Left cardiac atrium (tissue), 4 donors: ENCODE measurements at regions not wholly inside any gene's neighbourhood (a gene's known extent, or its start where the extent isn't known, plus 50 kb on each side); places are given as distances from the start of the nearest gene placed in this dataset.
A peak's percentile ranks its signal among the peaks of the same experiment; 100 is the strongest.

ENCODE experiments used
- ATAC-seq, 2 donors: fragments of 200-7000 bp; cut with Tn5 transposase; one replicate each; pipeline ENCODE4 v1.9.1; 2020; ENCODE audit warnings: mild to moderate bottlenecking in 2 of 2, moderate library complexity in 2 of 2
- DNase-seq: peaks from one replicate; pipeline ENCODE4 v3.0.0-alpha.2; 2020
- intact Hi-C, 2 donors: fragments of 100-400 bp; cut with DNase I; formaldehyde crosslinking; loops; one replicate each; pipeline versions ENCODE4 v1.14.1 to v1.15.1; 2022 to 2023
- donor health status: DM: no; HTN: yes; CAD: no.
- donor health status: DM: no; HTN: yes; CAD: no; lungs with severe emphysema.
- donor health status: DM: yes; HTN: yes; CAD: no.
- donor health status: Dilated cardiomyopathy.

GRCh38 chr11:119880873-119881272 lies 151.9 kb upstream of the NECTIN1 start:
- intact Hi-C loops, result no loop called here
- ATAC-seq, result no peak

DNA sequence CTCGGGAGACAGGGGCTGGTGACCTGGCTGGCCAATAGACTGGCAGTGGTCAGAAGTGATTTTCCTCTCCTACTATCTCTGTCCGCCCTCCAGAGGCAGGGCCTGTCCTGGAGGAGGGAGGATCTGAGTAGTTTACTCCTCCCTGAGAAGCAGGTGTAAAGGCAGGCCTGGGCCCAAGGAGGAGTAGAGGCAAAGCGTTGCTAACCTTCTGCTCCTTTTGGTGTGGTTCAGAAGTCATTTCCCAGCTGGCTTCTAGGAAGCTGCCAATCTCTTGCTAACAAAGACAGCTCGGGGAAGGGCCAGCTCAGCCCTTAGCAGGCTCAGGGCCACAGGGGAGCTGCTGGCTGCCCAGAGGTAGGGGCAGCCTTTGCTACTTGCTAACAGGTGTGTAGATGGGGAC lies 151.1 kb upstream of the NECTIN1 start:
- intact Hi-C loops, result no loop called here
- DNase-seq, result no peak
- no peak for ATAC-seq

More at GRCh38 chr11:119880873-119881272, 151.9 kb upstream of the NECTIN1 start:
- no peak for DNase-seq

GRCh38 chr11:119878990-119879389 lies 150.0 kb upstream of the NECTIN1 start:
- intact Hi-C loops, result no loop called here
- no peak for ATAC-seq
- no peak for DNase-seq

DNA sequence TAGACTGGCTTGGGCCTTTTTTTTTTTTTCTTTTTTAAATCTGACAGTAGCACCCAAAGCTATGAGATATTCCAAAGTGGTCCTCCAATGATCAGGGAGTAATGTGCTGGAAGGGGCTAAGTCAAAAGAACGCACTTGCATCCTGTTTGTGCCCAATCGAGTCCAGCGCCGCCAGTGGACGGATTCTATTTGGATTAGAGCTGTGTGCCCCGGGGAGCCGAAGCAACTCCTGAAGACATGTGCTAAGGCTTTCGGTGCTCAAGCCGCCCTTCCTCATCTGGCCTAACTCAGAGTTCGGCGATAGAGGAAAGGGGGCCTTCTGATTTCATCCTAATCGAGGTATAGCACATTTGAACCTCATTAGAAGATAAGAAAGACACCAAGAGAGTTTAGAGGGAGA lies 147.8 kb upstream of the NECTIN1 start:
- ATAC-seq, result no peak
- DNase-seq, result no peak
- intact Hi-C loops, result no loop called here

DNA sequence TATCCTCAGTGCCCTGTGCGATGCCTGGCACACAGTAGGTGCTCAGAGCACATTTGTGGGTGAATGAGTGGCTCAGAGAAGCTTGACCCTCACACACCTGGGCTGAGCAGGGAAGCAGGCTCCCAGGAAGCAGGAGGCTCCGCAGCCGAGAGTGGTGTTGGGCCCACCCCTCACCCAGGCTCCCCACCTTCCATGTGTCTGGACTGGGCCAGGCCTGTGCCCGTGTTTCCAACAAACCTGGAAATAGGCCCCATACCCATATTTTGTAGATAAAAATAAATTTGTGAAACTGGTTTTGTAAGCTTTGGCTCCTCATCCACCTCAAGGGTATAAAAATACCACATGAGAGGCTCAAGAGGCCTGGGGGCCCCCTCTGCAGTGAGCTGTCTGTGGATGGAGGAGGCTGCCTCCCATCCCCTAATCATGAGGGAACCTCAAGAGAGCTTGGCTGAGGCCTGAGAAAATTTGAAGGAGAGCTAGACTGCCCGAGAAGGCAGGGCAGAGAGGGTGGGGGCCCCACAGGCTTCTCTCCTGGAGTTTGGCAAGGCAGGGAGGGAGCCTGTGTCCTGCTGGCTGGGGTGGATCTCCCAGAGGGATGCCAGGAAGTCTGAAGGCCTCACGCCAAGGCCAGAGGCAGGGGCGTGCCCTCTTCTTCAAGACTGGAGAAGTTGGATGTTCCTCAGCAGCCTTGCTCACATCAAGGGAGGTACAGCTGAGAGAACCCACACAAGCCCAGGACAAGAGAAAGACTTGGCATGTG lies 147.0 kb upstream of the NECTIN1 start:
- intact Hi-C loops, result no loop called here
- ATAC-seq, result no peak
- no peak for DNase-seq

- intact Hi-C loops, result no loop called here
- DNase-seq (no peak), ATAC-seq (no peak)
Observed at GRCh38 chr11:119874660-119875238, 145.7 kb upstream of the NECTIN1 start.

DNA sequence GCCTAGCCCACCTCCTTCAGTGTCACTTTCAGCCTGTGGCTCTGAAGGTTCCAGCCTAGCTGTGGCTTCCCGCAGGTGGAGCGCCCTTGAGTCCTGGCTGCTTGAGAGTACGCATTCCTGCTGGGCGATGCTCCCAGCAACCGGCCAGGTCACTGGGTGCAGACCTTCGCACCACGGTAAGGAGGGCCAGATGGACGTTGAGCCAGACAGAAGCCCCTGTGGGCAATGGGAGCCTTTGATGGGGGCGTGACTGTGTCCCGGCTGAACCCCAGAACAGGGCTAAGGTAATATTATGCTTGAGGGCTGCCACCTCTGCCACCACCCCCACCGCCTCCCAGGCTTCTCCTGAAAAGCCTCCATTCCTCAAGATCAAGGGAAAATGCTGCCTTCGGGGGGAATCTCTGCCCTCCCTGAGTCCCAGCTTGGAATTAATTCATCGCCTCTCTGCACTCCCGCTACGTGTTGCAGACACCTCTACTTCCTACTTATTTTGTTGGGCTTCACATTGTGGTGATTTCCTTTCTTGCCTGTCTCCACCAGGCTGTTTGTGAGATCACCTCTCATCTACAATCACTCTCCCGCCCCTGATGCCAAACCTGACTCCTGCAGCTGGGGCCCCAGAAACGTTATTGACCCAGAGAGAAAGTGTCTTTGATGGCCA lies 144.9 kb upstream of the NECTIN1 start:
- ATAC-seq, result no peak

DNA sequence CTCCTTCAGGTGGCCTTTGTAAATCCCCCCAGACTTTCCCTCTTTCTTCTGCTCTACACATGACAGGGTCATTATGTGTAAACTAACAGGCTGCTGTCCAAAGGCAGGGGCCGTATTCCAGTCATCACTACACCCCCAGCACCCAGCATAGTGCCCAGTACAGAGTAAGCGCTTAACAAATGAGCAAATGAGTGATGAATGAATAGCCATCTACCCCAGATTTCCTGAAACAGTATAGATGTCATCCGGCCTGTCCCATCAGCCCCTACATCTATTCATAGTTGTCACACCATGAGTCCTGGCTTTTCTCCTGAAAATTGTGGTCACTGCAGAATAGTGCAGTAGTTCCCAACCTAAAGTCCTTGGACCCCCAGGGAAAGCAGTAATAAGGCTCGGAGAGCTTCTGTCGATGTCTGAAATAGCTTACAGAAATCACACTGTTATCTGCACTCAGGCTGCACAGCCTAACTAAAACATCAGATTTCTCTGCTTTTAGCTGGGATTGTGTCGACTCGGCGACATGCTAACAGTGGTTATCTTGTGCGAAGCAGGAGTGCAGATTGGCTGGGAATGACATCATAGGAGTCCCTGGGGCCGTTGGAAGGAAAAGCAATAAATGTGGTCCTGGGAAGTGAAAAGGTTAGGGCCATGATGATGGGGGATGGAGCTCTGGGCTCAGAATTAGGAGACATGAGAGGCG lies 143.8 kb upstream of the NECTIN1 start:
- intact Hi-C loops, result no loop called here
- no peak for ATAC-seq
- no peak for DNase-seq

More for the DNA sequence above, 144.9 kb upstream of the NECTIN1 start:
- intact Hi-C loops, result no loop called here
- no peak for DNase-seq

- ATAC-seq (peak in 1 of 2 donors; percentile 61), DNase-seq (no peak)
- intact Hi-C loops, result no loop called here
Observed at GRCh38 chr11:119865661-119866156, 136.7 kb upstream of the NECTIN1 start.

DNA sequence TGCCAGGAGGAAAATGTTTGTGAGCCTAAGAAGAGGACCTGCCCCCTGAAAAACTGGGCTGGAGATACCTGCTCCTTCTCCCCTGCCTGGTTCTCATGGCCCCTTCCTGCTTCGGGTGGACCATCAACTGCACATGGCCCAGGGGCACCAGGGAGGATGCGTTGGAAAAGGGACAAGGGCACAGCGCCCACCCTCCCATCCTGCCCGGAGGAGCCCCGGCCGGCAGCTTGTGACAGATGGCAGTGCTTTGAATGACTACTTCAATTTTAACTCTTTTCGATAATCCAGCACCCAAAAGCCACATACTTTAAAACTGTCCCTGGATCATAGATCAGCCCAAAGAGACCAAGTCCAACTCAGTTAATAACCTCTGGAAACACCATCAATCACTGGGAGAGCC lies 135.8 kb upstream of the NECTIN1 start:
- intact Hi-C loops, result no loop called here
- no peak for ATAC-seq
- no peak for DNase-seq

DNA sequence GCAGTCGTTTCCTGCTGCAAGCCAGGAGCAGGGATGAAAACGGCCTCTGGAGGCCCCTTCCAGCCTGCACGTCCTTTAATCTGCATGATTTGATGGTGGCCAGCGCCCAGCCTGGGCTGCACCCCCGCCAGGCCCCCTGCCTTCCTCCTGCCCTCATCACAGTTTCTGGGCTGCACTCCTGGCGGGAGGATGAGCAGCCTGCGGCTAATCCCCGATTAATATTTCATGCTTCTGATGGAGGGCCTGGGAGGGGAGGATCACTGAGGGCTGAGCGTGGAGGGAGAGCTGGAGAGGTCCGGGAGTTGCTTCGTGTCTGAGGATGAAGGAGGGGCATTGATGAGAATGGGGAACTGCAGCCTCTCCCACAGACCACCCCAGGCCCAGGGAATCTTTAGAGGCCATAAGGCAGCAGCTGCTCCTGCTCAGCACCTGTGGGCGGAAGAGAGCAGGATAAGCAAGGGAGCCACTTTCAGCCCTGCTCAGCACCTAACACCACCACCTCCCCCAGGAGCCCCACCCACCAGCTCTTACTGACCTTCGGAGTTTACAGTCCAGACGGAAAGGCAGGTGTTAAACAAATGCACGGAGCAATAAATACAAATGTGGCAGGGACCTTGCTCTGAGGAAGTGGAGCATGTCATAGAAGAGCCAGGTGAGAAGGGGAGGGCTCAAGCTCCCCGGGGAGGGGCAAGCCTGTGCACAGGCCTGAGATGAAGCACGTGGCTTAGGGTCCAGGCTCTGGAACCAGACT lies 135.0 kb upstream of the NECTIN1 start:
- intact Hi-C loops, result no loop called here
- DNase-seq, result no peak
- ATAC-seq, result no peak

- intact Hi-C loops, result no loop called here
- DNase-seq, result no peak
- ATAC-seq, result no peak
Observed at GRCh38 chr11:119863236-119863635, 134.2 kb upstream of the NECTIN1 start.

GRCh38 chr11:119861160-119861559 lies 132.2 kb upstream of the NECTIN1 start:
- no peak for ATAC-seq
- intact Hi-C loops, result no loop called here
- DNase-seq, result no peak

DNA sequence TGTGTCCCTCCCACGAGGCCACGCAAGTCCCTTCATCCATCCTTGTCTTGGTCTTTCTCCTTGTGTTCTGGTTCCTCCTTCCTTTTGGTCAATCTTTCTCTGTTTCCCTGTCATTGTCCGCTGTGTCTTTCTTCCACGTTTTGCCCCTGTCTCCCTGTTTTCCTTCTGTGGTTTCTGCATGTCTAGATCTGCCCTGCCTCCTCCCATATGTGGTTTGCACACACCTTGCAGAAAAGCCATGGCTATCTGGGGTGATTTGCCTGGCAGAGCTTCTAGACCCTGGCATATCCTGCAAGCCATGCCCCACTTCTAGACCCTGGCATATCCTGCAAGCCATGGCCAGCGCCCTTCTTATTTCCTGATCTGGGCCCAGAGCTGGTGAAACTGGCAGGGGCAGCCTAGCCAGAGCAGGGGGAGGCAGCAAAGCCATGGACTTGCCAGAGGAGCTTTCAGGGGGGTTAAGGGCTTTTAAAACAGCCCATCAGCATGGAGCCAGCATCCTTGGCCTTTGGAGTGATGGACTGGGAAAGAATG lies 131.6 kb upstream of the NECTIN1 start:
- intact Hi-C loops, result no loop called here
- no peak for DNase-seq

DNA sequence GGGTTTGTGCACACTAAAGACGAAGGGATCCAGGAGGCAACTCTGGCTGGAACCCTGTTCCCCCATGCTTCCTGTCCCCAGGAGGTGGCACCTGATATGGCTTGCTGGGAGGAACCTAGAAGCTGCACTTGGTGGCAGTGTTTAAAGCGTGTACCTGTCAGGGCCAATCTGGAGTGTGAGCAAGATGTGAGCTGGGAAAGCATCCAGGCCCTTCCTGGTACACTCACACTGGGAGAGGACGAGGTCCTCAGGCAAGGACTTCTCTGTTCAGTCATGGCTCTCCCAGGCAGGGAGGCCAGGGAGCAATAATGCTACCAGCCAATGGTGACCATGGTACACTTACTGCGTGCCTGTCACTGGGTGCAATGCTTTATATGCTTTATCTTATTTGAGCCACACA lies 130.7 kb upstream of the NECTIN1 start:
- intact Hi-C loops, result no loop called here
- DNase-seq (no peak), ATAC-seq (peak in 1 of 2 donors; percentile 53)

More for the DNA sequence above, 131.6 kb upstream of the NECTIN1 start:
- ATAC-seq, result no peak

- DNase-seq (no peak), ATAC-seq (no peak)
- intact Hi-C loops, result no loop called here
Observed at GRCh38 chr11:119858288-119858687, 129.3 kb upstream of the NECTIN1 start.

DNA sequence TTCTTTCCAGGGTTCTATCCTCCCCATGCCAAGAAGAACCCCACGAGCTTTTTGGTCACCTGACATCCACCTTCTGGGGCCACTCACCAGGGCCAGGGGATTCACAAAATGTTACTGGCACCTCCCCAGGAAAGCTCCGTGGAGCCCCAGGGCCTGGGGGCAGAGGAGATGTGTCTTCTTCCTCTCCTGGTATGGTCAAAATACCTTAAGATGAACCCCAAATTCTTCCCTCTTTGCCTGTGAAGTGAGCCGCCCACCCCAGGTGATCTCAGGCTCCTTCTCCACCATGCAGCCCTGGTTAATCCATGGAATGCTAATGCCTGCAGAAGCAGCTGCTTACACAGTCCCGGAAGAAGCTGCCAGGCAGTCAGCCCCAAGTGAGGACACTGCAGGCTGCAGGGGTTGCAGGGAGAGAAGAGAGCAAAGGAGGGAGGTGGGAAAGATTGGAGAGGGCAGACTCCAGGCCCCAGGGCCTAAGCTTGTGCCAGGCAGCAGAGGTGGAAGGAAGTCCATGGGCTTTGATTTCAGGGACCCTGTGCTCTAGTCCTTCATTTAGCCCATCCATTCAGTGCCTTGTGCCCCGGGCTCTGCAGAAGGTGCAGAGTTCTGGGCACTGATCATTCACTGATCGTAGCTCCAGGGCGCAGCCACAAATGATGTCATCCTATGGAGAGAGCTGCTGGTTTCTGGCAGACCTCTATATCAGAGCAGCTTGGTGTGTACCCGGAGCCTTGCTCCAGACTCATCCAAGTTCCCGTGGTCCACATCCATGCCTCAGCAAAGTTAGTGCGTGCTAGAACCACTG lies 127.9 kb upstream of the NECTIN1 start:
- intact Hi-C loops, result no loop called here
- ATAC-seq, result no peak
- no peak for DNase-seq

- no peak for ATAC-seq
- DNase-seq, result no peak
Observed at GRCh38 chr11:119855066-119855465, 126.1 kb upstream of the NECTIN1 start.

More at GRCh38 chr11:119855066-119855465, 126.1 kb upstream of the NECTIN1 start:
- intact Hi-C loops, result no loop called here
